ENCODE measurements at regions not wholly inside any gene's neighbourhood (a gene's known extent, or its start where the extent isn't known, plus 50 kb on each side); places are given as distances from the start of the nearest gene placed in this dataset.
"Not testable (repeated sequence)": the region's sequence is repeated elsewhere in the genome, so short reads cannot be mapped to it uniquely, and the experiment has no call there.

DNA sequence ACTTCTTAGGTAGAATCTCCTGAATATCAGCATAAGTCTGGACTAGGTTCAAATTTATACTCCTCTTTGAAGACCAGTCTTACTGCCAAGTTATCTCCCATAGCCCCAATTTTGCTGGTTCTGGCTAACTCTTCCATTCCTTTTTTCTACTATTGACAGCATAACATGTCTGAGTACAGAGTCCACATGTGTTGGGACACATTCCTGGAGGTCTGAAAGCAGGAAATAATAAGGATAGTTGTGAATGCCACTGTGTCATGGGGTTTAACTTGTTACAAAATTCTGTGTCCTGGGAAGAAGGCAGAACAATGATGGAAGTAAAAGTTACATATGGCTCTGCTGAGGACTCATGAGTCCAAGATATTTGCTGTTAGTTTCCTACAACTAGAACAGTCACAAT lies 57.4 kb upstream of the ZBTB20 start:
- DNase-seq: no peak

DNA sequence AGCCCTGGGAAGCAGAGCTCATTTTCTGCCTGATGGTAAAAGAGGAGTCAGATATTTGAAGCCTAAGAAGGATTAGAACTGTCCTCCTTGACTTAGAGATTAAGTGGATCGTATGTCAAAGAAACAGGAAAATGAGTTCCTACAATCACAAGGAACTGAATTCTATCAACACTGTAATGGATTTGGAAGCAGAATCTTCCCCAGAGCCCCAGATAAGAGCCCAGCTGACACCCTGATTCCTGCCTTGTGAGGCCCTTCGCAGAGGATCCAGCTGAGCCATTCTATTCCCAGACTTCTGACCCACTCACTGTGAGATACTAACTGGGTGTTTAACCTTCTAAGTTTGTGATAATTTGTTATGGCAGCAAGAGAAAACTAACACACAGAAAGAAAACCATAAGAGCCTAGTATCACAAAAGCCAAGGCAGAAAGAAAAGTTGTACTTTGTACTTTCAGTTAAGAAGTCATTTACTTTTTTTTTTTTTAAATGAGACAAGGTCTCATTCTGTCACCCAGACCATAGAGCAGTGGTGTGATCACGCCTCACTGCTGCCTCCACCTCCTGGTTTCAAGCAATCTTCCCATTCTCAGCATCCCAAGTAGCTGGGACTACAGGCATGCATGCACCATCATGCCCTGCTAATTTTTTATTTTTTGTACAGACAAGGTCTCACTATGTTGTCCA lies 61.1 kb upstream of the ZBTB20 start:
- DNase-seq: no peak

DNA sequence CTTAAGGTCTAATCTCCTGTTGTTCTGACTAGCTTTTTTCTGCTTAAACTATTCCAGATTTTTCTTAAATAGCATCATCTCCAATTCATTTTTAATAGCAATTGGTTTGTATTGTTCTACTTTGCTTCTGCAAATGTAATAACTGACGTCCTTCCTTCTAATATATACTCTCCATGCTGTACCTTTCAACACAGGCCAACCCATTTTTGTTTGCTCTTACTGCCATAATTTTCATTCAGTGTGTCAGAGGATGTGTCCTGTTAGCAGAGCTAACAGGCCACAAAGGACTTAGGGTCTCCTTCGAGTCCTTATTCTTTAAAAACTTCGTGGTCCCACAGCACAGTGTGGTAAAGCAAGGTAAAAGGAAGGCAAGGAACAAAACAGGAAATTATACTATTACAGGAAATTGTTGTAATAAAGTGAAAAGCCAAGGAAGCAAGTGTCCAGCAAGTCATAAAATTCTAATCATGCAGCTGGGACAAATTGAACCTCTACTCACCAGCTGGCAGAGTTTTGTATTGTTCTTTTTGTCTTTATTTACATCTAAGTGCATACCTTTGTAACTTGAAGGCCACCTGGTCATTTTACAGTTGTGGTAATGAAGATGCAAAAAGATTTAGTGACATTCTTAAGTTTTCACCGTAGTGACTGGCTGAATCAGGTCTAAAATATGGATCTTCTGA lies 64.9 kb upstream of the ZBTB20 start:
- no peak for DNase-seq

DNA sequence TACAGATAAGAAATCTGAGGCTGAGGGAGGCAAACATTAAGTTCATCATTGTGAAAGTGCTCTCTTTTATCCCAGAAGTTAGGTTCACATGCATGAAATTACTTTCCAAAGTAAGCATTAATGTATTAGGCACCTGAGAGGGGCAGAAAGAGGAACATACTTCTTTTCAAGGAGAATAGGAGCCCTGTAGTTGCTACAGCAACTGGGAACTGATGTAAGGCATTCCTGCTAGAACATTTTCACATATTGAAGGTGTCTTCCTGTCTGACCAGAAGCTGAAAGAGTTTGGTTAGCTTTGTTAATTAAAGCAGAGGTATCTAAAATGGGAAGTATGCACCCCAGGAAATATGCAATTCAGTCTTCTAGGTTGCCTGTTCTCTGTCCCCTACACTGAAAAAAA lies 65.5 kb upstream of the ZBTB20 start:
- no peak for DNase-seq

DNA sequence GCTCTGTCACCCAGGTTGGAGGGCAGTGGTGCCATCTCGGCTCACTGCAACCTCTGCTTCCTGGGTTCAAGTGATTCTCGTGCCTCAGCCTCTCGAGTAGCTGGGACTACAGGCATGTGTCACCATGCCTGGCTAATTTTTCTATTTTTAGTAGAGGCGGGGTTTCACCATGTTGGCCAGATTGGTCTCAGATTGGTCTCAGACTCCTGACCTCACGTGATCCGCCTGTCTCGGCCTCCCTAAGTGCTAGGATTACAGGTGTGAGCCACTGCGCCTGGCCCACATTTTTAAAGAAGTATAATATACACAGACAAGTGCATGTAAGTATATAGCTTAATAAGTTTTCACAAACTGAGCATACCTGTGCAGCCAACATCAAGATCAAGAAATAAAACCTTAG lies 66.0 kb upstream of the ZBTB20 start:
- not testable (repeated sequence) for DNase-seq

DNA sequence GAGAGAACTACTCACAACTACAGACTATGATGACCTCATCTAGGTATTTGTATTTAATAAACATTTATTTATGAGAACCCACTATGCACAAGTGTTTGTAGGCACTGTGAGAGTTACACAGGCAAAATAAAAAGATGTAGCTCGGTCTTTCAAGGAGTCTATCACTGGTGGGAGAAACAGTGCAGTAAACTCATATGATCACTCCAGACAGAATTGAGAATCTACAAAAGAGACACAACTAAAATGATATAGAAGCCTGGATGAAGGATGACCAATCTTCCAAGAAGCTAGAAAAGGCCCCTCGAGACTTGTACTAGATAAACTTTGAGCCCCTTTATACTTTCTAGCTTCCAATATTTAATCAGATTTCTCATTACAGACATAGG lies 70.2 kb upstream of the ZBTB20 start:
- no peak for DNase-seq

DNA sequence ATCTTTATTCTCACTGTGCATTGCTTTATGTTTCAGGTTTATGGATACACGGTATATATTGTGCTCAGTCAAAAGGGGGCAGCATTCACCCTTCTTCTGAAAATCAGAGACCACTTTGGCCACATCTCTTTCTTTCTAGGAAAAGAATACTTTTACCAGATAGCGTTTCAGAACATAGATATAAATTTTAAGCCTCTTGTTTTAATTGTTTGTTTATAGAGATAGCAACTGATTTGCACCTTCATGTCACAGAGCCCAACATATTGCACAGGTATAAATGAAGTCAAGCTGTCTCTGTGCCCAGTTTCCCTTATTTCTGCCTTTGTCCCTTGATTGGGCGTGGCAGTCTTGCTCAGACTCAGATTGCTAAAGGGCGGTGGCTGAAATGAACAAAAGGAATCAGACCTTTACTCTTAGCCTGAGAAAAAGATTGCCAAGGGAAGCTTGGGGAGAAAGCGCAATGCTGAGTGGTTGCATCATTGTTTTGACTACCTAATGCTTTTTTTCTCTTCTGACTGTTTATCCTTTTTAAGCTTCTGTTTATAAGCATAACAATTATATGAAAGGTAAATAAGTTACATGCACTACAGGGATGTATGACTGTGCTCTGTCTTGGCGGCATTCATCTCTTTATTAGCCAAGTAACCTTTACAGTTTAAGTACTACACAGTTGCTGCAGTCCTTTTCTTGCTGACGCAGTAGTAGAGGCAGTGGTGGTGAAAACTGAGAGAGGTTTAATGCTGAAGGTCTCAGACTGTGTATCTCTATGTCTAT lies 70.8 kb upstream of the ZBTB20 start:
- peak in 1 of 2 experiments; percentile 3 for DNase-seq

DNA sequence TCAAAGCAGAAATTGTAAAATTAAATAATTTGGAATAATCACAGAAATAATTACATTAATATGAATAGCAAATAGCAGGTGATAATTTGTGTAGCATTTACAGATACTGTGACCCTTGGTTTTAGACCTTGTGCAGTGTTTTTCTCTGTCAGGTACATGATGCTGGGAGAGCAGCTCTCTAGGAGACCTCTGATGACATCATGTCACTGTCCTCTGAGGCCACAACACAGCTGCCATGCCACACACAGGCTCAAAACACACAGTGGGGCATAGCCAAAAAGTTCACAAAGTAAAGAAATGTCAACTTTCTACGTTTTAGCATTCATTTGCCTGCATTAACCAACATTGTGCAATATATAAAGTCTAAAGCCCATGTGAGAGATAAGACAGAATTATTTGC lies 71.8 kb upstream of the ZBTB20 start:
- DNase-seq: no peak

DNA sequence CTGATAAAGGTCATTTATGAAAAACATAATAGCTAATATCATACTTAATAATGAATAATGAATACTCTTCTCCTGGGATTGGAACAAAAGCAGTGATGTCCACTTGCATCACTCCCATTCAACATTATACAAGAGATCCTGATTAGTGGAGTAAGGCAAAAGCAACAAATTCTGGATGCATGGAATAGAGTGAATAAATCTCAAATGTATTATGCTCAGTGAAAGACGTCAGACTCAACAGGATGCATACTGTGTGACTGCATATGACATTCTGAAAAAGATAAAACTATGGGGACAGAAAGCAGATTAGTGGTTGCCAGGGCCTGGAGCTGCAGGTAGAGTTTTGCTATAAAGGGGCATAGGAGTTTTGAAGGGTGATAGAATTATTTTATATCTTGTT lies 77.6 kb upstream of the ZBTB20 start:
- DNase-seq: no peak

DNA sequence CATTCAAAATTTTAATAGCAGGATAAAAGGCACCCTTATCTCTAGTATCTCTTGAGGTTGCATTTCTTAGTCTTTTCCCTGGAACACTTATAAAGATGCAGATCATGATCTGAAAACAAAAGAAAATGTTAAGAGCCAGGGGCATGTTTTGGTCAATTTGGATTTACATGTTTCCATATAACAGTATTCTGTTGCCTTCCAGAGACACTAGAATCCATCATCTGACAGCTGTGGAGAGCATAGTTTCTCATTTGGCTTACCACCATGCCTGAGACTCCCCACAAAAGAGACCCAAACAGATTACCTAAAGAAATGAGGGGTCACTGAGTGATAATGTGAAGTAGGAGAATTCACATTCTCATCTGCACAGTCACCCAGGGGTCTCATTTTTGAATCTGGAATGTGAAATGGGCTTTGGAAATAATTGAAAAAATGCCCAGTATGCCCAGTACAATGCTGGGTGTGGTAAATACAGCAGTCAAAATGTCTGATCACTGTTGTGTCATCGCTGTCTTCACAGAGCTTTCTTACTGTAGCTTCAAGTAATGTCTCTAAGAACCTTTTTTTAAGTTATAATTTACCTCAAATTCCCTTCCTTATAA lies 79.9 kb upstream of the ZBTB20 start:
- no peak for DNase-seq

DNA sequence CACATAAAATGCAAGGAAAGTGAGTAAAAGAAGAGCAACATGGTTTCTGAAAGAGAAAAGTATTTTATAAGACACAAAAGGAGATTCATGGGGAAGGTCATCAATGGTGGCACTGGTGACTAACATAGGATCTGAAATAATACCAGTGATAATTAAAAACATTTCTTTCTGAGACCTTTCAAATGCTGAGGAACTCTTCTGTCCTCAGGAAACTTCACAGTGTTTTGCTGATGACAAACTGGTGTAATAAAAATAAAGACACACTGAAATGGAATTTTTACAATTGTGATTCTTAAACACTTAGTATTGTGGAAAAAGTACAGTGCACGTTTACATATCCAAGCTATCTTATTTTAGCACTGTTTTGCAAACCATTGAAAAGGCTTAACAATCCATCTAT lies 80.4 kb upstream of the ZBTB20 start:
- no peak for DNase-seq

DNA sequence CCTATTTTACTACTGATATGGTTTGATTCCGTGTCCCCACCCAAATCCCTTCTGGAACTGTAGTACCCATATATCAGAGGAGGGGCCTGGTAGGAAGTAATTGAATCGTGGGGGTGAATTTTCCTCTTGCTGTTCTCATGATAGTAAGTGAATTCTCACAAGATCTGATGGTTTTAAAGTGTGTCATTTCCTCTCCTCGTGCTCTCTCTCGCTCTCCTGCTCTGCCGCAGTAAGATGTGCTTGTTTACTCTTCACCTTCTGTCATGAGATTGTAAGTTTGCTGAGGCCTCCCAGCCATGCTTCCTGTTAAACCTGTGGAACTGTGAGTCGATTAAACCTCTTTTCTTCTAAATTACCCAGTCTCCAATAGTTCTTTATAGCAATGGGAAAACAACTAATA lies 81.2 kb upstream of the ZBTB20 start:
- no peak for DNase-seq

DNA sequence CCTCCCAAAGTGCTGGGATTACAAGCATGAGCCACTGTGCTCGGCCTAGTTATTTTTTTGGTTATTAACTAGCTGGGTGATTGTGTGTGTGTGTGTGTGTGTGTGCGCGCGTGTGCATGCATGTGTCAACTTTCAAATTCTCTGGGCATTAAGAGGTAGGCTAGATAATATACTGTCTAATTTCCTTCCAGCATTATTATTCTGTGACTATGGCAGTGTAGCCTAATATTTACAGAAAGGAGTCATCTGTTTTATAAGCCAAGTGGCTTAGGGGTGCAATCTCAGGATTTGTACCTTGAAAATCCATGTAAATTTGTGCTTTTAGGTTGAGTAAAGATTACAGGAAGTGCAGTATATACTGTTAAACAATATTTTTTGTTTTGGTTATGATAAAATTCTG lies 85.1 kb upstream of the ZBTB20 start:
- no peak for DNase-seq

DNA sequence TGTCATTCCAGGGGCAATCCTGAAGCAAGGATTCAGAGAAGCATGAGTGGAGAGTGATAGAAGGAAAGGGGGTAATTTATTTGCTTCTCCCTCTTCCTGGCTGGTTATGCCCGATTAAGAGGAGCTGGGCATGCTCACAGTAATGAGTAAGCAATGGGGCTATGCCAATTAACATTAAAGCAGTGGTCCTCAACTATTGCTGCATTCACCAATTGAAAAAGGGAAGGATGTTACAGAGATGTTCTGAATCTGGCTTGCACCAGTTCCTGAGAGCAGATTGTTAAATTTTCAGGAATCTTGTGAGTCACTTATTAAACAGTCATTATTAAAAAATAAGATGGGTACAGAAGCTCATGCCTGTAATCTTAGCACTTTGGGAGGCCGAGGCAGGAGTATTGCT lies 85.9 kb upstream of the ZBTB20 start:
- DNase-seq: no peak

DNA sequence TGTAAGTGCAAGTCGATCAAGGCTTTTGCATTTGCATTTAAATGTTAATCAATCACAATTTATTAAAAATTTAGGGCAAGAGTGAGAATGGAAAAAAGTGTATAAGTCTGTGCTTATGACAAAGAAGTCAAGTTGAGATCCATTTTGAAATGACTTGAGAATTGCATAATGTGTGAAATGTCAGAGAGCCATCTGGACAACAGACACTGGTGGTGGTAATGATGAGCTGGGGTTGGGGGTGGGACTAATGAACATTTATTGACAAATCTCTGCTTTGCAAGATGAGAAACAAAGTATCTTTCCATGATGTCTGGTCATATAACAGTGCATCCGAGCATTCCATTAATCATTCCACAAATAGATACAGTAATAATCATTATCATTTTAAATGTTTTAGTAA lies 89.4 kb upstream of the ZBTB20 start:
- DNase-seq: no peak

DNA sequence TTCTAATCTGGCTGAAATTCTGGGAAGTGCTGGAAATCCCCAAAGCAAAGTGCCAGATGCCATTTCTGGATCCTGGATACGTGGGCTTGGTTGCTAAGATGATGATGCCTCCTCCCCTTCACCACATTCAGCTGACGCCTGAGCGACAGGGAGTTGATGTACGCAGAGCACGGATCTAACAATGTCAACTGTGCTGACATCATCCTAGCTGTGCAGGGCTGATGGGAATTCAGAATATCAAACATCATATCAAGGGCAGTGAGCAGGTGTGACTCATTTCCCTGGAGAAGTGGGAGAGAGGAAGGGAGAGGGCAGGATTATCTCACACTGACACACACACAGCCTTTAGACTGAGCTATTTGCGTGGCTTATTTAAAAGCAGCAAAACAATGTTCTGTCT lies 92.6 kb upstream of the ZBTB20 start:
- DNase-seq: no peak

DNA sequence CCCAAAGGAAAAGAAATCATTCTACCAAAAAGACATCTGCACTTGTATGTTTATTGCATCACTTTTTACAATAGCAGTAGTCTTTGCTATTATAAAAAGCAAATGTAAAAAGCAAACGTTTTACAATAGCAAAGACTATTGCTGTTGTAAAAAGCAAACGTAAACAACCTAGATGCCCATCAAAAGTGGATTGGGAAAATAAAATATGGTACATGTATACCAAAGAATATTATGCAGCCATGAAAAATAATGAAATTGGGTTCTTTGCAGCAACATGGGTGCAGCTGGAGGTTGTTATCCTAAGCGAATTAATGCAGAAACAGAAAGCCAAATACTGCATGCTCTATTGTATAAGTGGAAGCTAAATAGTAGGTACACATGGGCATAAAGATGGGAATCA lies 97.3 kb upstream of the ZBTB20 start:
- DNase-seq: no peak

DNA sequence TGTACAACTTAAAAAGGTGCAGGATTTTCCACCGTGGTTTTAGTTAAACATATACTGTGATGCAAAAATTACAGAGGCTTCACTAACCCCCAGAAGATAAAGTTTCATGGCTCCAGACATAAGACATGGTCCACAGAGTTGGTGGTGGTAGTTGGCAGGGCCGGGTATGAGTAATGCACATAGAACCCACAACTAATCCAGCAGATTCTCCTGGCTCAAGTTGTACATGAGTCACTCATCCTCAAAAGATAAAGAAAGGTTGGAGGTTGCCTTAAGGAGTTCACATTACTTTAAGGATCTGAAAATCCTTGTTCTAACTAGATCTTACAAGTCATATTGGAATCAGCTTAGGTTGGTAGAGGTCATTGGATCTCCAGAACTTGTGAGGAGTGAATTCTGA lies 98.3 kb upstream of the ZBTB20 start:
- no peak for DNase-seq

DNA sequence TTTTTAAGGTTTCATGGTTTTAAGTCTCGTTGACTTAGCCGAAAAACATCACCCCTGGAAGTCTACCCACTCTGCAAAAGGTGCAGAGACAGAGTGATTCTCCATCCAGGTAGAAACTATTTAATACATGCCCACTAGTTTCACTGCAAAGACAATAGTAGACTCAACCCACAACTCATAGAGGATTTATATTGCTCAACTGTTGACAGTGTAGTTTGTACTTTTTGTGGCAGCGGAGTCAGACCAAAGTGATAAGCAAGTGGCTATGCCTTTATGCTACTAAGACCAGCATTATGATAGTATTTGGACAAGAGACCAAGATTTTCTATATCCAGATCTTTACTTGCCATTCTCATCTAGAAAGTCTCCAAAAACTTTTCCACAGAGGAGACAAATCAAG lies 98.8 kb upstream of the ZBTB20 start:
- DNase-seq: no peak

DNA sequence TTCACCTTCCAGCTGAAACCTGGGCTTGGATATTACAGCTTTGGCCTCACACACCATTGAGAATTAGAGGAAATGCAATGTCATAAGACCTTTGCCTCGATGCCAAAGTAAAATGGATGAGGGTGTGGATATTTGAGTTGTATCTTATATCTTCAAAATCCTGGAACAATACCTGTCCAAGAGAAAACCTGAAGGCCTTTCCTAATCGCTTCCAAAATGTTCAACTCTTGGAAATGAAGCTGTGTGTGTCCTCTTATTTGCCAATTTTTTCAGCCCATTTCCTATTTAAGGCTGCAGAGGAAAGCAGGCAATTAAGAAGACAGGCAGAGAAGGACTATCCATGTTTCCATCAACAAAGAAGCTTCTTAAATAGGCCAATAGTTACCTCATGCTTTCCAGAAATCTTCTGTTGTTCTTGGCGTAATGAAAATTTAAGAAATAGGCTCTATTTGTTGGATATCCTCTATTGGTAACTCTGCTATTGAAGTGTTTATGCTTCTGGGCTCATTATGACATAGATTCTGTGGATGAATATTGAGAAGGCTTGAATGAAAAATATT lies 99.5 kb upstream of the ZBTB20 start:
- DNase-seq: no peak

DNA sequence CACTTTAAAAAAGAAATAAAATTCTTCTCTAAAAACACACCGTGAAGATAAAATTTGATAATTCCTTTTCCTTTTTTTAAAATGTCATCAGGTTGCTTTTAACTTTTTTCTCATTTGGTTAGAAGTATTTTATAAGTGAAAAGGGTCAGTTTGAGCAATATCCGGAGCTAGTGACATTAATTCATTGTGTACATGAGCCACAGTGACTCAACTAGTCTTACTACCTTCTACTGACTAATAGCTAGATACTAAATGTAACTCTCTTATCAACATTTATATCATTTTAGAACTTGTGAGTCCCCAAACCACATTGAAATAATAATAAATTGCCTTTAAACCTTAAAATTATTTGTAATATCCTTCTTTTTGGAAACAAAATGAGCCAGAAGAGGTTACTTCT lies 101.2 kb upstream of the ZBTB20 start:
- DNase-seq: no peak

DNA sequence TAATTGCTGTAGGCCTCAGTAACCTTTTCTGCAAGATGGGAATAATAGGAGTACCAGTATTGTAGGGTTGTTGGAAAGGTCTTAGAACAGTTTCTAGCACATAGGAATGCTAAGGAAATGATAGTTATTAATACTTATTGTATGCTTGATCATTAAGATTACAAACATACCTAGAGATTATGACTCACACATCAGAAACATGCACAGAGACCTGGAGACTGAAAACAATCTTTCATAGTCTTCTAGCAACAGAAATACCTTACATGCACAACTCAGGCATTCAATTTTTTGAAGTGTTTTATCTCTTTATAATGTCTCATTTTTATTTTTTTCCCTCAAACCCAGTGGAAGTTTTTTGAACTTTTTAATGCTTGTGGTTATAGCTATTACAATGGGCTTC lies 104.4 kb upstream of the ZBTB20 start:
- no peak for DNase-seq

DNA sequence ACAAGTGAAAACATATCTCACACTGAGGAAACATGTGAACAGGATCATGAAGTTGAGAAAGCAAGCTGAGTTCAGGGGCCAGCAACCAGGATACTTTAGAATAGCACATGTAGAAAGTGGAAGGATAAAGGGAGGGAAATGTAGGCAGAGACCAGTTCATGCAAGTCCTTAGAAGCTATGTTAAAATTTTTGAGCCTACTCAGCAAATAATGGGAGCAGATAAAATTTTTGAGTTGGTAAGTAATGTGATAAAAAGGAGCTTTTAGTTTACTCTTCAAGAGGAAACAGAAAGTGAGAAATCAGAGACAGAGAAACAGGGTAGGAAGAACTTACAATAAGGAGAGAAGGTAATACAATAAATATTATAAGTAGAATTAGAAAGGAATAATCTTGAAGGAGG lies 105.6 kb upstream of the ZBTB20 start:
- no peak for DNase-seq

Measured in activated CD4-positive, alpha-beta T cell treated with anti-CD3 and anti-CD28 coated beads, Interleukin-2, amount 50 U/mL, for 48 hours (primary cell).